ENCODE measurements at regions not wholly inside any gene's neighbourhood (a gene's known extent, or its start where the extent isn't known, plus 50 kb on each side); places are given as distances from the start of the nearest gene placed in this dataset.
"Not testable (repeated sequence)": the region's sequence is repeated elsewhere in the genome, so short reads cannot be mapped to it uniquely, and the experiment has no call there.

DNA sequence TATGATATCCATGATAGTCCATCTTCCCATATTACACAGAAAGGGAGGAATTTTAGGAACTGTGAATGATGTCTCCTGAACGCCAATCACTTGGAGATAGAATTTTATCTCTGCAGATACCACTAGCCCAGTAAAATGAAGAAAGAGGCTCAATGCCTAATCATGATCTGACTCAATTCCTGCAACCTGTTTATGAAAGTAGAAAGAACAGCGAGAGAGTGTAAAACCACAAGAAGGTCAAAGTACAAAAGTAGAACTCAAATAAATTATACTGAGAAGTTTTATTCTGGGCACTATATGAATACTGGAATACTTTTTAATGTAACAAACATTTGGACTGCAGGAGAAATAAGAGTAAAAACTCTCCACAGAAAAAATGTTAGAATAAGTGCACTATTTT is 892.1 kb upstream of the DDX18 start:
- no peak for DNase-seq (ENCODE audit: low spot score)

DNA sequence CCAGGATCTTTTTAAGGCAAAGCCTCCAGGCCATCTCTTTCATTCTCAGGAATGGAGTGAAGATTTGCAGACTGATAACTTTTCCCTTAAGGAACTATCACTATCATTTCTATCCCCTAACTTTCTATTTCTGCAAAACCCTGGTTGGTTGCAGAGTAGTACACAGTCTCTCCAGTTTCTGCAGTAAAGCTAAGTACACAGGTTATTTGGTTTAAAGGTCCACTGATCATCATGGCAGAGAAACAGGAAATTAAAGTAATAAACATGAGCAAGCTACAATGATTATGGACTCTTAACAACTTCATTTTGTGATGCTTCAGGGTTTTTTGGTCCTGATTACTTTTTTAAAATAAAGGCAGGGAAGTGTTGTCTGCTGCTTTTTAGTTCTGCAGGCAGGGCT is 890.0 kb upstream of the DDX18 start:
- DNase-seq (ENCODE audit: low spot score) = no peak

DNA sequence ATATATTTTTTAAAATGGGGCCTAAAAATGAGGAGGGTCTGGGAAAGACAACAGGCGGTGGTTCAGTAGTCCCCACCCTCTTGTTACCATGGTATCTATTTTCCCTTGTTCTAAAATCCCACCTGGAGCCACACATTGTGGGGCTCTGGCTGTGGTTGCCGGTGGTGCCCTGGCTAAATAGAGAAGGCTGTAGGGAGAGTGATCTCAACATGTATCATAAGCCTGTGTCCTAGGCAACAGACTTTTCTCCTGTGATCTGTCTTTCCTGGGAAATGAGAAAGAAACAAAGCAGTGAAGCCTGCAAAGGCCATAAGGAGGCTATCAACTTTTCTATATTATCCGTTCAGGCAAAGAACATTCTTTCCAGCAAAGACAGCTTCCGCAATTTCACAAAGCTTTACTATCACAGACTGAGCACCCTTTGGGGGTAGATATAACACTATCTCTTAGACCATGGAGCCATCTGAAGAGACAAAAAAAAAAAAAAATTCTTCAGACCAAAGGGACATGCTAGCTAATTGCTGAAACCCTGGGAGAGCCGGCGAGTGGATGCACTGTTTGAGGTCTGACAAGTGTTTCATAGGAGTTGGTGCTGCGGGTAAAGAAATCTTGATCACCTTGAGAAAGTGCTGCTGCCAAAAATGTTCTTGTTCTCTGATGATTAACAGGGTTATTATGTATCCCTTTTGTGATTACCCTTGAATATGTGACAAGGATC is 879.2 kb upstream of the DDX18 start:
- DNase-seq (ENCODE audit: low spot score) = peak; percentile 15

DNA sequence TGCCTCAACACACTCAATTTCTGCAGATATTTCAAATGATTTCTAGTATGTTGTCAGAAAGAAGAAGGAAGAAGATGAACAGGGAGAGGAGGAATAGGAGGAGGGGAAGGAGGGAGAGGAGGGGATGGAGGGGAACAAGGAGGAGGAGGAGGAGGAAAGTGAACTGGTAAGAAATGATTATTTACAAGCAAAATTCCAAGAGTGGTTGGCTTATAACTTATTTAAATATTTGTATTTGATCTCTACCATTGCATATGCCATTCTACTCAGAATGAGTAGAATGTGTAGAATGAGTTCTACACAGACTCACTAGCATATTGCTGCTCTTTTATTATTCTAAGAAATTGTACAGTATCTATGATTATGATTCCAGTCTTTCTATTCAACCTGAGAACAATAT is 866.2 kb upstream of the DDX18 start:
- no peak for DNase-seq (ENCODE audit: low spot score)

DNA sequence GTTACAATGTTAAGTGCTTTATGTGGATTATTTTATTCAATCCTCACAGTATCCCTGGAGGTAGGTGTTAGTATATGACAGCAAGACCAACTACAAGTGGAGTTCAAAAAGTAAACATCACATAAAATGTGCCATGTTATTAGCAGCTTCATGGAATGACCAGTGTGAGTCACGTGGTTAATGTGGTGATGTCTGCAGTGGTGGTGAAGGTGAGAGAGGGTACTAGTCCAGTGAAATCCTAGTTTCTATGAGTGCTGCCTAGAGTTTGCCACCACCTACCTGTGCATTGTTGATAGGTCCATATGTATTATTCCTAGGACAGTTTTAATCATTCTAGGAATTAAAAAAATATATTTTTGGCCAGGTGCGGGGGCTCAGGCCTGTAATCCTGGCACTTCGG is 865.2 kb upstream of the DDX18 start:
- no peak for DNase-seq (ENCODE audit: low spot score)

DNA sequence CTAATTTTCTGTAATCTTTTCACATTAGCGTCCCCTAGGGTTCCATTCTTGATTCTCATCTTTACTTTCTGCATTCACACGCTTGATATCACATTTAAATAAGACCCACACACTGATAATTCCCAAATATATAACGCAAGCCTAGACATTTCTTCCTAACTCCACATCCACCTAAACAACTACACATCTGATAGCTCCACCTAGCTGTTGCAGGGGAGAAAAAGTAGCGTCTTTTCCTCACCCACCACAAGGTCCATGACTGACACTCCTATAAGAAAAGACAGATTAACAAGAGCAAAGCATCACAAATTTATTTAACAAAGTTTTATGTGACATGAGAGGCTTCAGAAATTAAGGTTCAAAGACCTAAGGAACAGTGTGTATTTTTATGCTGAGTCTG is 862.2 kb upstream of the DDX18 start:
- peak; percentile 44 for DNase-seq (ENCODE audit: low spot score)

DNA sequence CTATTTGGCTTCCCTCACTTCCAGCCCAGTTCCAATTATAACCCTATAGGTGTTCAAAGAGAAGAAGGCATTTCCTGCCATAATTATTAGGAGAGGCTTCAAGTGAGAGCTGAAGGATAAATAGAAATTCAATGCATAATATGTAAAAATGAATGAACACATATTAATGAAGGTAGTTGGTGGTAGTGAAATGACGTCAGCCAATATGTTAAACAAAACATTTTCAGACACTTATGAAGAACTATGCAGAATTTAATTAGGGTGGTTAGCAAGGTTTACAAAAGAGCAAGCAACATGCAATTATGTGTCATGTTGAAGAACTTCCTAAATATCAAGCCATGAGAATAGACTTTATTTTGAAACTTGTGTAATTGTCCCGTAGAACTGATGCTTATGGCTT is 858.8 kb upstream of the DDX18 start:
- DNase-seq (ENCODE audit: low spot score) = no peak

DNA sequence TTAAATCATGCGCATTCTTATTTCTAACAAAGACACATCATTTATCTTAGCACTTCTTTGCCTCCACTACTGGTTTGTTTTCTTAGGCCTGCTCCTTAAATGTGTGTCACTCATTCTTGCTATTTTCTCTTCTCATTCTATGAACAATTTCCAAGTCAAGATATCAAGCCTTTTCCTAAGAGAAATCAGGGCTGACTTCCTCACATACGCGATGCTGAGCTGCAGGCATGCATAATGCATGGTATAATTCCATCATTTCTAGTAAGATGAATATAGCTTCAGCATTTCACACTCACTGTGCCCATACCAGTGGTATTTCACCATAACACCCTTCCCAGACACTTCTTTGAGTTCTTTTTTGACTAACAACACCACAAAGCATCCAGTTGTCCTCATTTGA is 838.9 kb upstream of the DDX18 start:
- no peak for DNase-seq (ENCODE audit: low spot score)

DNA sequence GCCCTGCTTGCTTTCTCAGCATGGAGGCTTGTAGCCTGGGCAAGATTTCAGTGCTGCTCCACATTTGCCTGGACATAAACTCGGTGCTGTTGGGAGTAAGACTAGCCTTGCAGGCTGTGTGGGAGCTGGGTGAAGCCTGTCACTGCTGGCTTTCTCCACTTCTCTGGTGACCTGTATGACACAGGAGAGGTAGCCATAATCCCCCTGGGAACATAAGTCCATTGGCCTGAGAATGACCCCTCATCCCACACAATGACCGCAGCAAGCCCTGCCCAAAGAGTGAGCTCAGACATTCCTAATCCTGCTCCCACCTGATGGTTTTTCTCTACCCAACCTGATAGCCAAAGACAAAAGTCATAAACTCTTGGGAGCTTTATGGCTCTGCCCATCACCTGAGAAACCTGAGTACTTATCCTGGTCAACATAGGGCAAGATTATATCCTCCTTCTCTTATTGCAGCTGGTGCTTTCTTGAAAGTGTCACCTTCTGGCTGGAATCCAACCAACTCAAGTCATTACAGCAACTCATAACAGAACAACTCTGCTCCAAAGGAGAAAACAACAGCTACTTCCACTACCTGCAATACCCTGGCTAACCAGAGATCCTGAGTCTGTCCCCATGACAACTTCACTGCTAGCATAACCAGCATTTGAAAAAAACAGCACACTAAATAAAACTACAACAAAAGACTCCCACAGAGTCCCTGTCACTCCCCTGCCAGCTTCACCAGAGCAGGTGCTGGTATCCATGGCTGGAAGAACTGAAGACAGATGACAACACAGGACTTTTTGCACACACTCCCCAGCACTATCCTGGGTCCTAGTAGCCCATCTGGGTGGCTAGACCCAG is 834.4 kb upstream of the DDX18 start:
- no peak for DNase-seq (ENCODE audit: low spot score)

DNA sequence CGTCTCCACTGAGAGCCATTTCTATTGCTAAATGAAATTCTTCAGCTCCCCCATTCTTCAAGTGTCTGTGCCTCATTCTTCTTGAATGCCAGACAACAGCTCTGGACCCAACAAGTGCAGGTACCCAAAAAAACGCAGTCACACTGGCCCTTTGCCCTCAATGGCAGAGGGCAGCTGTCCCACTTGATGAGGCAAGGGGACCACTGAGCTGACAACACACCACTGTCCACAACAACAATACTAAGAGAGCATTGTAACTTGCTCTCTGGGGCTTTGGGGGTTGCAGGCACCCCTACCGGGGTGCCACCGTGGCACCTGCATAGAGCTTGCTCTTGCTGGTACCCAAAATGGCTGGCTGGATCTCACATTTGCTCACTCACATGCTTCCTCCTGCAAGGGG is 827.0 kb upstream of the DDX18 start:
- DNase-seq (ENCODE audit: low spot score) = no peak

DNA sequence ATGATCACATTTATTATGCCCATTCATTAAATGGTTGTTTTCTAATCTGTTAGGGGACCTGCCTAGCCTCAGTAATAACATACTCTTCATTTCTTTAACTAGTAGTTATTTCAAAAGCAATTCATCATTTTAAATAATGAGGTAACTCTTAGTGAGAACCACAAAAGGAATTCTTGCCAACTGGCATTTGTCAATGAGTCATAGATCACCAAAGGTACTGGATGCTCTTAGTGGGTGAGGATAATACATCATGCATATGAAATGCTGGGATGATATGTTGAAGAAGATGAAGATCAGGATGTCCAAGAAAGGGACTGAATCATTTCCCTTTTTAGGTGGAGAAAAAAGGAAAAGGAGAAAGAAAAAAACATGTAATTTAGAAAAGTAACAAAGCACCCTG is 826.2 kb upstream of the DDX18 start:
- DNase-seq (ENCODE audit: low spot score) = no peak

DNA sequence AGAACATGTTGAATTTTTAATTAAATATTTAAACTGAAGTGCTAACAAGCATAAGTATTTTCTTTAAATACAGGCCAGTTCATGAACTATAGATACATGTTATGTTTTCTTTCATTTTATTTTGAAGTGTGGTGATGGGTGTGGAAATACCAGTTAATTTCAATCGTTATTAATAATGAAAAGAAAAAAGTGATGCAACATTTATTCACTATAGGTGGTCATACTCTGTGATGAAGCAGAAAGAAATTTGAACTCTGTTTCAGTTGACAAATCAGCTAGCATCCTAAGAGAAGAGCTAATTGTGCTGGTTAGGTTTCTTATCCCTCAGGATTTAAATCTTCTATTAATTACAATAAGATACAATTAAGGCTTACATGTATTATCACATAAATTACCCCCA is 795.1 kb upstream of the DDX18 start:
- DNase-seq (ENCODE audit: low spot score) = no peak

DNA sequence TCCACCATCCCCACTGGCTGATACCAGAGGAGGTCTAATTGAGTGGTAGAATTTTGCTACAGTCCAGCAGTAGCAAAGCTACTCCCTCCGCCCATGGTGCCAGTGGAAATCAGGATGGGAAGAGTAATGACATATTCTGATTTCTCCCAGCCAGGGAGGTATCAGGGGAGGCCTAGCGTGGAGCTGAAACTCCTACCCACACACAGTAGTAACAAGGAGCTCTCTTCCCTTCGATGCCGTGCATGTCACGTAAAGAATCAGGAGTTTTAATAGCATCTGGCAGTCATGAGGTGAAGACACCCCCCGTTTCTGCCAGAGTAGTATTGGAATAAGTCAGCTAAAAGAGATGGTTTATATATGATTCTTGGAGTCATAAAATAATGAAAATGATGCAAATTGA is 786.8 kb upstream of the DDX18 start:
- DNase-seq (ENCODE audit: low spot score) = no peak

DNA sequence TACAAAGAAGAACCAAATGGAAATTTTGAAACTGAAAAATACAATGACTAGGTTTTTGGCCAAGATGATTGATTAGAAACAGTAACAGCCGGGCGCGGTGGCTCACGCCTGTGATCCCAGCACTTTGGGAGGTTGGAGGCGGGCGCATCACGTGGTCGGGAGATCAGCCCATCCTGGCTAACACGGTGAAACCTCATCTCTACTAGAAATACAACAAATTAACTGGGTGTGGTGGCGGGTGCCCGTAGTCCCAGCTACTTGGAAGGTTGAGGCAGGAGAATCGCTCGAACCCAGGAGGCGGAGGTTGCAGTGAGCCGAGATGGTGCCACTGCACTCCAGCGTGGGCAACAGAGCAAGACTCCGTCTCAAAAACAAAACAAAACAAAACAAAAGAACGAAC is 785.8 kb upstream of the DDX18 start:
- not testable (repeated sequence) for DNase-seq (ENCODE audit: low spot score)

DNA sequence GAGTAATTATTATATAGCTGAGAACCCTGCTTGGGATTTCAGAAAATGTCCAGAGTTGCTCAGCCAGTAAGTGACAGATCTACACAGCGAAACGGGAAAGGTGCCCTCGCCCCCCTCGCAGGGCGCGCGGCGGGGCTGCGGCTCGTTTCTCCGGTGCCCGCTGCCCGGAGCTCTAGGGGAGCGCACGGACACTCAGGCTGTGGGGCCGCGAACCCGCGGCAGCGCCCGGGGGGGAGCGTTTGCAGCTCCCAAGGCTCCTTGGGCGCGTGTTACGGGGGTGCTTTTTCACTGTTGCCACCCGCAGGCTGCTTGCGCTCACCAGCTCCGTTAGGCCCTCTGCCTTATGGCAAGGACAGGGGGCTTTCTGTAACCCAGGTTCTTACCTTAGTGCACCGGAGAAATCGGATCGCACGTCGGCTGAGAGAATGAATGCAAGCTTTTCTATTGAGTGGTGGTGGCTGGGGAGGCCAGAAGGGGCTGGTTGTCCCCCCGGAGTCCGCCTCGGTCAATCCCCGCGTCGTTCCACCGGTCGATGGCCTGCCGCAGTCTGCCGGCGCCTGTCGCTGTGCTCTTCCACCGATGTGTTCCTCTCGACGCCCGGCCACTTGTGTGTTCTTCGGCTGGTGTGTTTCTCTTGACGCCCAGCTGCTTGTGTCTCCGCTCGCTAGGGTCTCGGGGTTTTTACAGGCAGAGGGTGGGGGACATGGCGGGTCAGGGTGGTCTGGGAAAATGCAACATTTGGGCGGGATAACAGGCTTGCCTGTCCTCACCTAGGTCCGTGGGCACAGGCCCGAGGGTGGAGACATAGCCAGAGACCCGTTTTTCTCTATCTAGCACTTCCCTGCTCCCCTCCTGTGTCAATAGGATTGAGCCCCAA is 758.8 kb upstream of the DDX18 start:
- DNase-seq (ENCODE audit: low spot score) = no peak

DNA sequence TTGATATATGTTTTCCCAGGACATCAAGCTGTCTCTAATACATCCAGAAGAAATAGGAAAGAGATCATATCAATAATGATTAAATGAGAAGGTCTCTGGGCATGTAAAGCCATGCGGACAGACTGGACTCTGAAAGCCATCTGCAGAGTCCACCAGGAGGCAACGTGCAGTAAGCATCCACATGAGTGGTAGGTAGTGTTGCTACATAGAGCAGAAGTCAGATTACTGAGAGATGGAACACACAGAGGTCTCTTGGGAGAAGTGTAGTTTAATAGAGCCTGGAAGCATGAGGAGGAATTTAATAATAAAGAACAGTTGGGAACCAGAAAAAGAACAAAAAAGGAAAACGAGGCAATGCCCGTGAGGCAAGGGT is 758.1 kb upstream of the DDX18 start:
- DNase-seq (ENCODE audit: low spot score) = no peak

DNA sequence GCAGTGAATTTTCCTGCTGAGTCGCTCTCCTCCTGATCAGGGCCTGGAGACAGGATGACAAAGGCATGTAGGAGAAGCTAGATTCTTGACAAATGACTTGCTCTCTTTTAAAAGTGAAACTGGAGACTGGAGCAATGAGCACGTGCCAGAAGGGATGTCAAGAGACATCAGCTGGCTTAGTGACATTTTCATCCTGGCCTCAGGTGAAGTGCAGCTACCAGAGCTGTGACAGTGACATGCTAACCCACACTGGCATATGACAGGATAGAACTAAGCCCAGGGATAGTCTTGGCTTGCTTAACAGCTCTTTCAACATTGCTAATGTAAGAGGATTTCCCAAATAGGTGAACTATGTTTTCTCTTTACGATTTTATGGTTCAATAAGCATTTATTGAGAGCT is 757.5 kb upstream of the DDX18 start:
- DNase-seq (ENCODE audit: low spot score) = no peak

DNA sequence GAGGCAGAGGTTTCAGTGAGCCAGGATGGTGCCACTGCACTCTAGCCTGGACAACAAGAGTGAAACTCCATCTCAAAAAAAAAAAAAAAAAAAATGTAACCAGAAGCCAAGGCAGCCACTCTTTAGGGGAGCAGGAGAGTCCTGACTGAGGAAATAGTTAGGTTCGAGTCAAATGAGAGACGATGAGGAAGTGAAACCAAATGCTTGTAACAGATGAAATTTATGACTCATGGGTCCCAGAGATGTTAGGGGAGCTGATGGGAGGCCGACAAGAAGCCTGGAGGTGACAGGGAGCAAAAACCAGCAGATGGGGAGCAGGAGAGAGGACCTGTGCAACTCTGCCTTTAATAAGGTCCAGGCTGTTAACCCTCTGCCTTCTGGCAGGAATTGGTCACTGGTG is 756.1 kb upstream of the DDX18 start:
- DNase-seq (ENCODE audit: low spot score) = no peak

DNA sequence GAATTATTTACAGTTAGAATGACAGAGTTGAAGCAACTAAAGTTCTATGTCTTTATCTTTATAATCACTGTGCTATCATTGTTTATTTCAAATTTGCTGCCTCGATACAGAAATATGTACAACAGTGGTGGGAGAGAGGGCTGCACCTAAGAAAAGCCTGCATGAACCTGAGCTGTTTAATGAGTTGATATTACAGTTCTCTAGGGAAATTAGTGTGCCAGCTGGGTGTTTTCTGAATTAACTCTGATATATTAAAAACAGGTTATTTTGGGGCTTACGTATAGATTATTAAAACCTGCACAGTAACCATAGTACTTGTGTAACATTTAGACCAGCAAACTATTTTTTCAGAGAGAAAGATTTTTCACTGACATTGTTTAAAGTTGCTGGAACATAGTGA is 750.5 kb upstream of the DDX18 start:
- DNase-seq (ENCODE audit: low spot score) = no peak

DNA sequence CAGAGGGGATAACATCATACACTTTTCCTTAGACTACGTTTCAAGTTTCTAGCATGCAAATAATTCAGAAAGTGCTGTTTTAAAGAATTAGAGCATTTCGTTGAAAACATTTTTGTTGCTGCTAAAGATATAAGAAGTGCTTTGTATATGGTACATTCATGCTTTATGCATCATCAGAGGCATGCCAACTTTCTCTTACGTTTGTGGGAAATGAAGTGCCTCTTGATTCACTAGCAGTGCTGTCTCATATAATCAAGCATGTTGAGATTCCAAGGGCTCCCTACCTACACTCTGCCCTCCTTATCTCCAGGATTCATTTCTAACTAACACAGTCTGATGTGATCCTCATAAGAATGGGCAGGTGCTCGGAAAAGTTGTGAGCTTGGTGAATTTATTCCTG is 748.6 kb upstream of the DDX18 start:
- DNase-seq (ENCODE audit: low spot score) = no peak

DNA sequence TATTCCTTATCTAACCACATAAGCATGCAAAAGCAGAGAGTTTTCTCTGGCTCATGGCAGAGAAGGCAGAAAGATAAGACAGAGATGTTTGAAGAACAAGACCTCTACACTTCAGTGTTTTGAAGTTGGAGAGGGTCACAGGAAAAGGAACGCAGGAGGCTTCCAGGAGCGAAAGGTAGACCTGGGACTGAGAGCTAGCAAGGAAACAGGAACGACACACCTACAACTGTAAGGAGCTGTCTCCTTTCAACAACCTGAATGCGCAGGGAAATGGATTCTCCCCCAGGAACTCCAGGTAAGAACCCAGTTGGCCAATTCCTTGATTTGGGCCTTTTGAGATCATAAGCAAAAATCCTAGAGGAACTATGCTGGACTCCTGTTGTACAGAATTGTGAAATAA is 746.6 kb upstream of the DDX18 start:
- DNase-seq (ENCODE audit: low spot score) = no peak

DNA sequence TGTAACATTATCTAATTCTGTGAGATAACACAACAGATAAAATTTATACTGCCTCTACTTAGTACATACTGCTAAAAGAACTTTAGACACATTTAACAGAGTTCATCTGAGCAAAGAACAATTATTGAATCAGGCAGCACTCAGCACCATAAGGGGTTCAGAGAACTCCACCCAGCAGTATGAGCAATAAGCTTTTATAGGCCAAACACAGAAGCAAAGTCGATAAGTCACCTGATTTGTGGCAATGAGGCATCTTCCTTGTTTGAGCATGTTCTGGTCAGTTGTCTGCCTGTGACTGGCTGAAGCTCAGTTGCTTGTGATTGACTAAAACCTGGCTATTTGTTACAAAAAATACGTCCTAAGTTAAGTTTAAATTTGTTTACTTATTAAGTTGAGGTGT is 746.1 kb upstream of the DDX18 start:
- no peak for DNase-seq (ENCODE audit: low spot score)

DNA sequence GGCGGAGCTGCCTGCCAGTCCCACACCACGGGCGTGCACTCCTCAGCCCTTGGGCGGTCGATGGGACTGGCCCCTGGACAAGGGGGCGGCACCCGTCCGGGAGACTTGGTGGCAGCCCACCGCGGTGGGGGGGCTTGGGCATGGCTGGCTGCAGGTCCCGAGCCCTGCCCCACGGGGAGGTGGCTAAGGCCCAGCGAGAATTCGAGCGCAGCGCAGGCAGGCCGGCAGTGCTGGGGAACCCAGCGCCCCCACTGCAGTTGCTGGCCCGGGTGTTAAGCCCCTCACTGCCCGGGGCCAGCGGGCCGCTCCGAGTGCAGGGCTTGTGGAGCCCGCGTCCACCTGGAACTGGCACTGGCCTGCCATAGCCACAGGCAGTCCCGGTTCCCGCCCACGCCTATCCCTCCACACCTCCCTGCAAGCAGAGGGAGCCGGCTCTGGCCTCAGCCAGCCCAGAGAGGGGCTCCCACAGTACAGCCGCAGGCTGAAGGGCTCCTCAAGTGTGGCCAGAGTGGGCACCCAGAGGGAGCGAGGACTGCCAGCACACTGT is 742.9 kb upstream of the DDX18 start:
- DNase-seq (ENCODE audit: low spot score) = no peak
